DND-41 (cell line): ENCODE measurements at regions not wholly inside any gene's neighbourhood (a gene's known extent, or its start where the extent isn't known, plus 50 kb on each side); places are given as distances from the start of the nearest gene placed in this dataset.

Source experiments
- EZH2 ChIP-seq: IDR thresholded peaks from 3 replicates; pipeline ENCODE4 v1.6.1; 2012; ENCODE audit warnings: borderline replicate concordance, low read depth, mild to moderate bottlenecking, moderate library complexity, low read length, inconsistent platforms; ENCODE audit not compliant: severe bottlenecking
- TF ChIP-seq, protein P1 (sequence below): IDR thresholded peaks from 2 replicates; pipeline ENCODE4 v1.5.1; 2012; ENCODE audit warnings: borderline replicate concordance, low read length, moderate library complexity, mild to moderate bottlenecking; ENCODE audit not compliant: poor library complexity, severe bottlenecking; ENCODE audit errors: extremely low read depth

GRCh38 chr5:96142184-96142781 lies 180.6 kb upstream of the ELL2 start:
- no peak for TF ChIP-seq EZH2
- TF ChIP-seq, protein P1, sequence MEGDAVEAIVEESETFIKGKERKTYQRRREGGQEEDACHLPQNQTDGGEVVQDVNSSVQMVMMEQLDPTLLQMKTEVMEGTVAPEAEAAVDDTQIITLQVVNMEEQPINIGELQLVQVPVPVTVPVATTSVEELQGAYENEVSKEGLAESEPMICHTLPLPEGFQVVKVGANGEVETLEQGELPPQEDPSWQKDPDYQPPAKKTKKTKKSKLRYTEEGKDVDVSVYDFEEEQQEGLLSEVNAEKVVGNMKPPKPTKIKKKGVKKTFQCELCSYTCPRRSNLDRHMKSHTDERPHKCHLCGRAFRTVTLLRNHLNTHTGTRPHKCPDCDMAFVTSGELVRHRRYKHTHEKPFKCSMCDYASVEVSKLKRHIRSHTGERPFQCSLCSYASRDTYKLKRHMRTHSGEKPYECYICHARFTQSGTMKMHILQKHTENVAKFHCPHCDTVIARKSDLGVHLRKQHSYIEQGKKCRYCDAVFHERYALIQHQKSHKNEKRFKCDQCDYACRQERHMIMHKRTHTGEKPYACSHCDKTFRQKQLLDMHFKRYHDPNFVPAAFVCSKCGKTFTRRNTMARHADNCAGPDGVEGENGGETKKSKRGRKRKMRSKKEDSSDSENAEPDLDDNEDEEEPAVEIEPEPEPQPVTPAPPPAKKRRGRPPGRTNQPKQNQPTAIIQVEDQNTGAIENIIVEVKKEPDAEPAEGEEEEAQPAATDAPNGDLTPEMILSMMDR: no peak
